Type B pancreatic cell (in vitro differentiated cells): ENCODE measurements at regions not wholly inside any gene's neighbourhood (a gene's known extent, or its start where the extent isn't known, plus 50 kb on each side); places are given as distances from the start of the nearest gene placed in this dataset.
A peak's percentile ranks its signal among the peaks of the same experiment; 100 is the strongest.

Experiments
- DNase-seq: peaks from one replicate; pipeline ENCODE4 v3.0.0; 2021; ENCODE audit warnings: mixed read lengths; ENCODE audit not compliant: unreplicated experiment; ENCODE audit errors: extremely low spot score
- H3K27ac Mint-ChIP-seq: 2 replicates; pipeline ENCODE4 v1.8.0; 2021; ENCODE audit warnings: mild to moderate bottlenecking, mixed read lengths
- H3K27me3 Mint-ChIP-seq: 2 replicates; pipeline ENCODE4 v1.8.0; 2021; ENCODE audit warnings: mixed read lengths
- H3K36me3 Mint-ChIP-seq: 2 replicates; pipeline ENCODE4 v1.8.0; 2021; ENCODE audit warnings: mixed read lengths
- H3K4me1 Mint-ChIP-seq: one replicate; pipeline ENCODE4 v1.8.0; 2021; ENCODE audit warnings: mixed read lengths; ENCODE audit not compliant: unreplicated experiment
- H3K4me3 Mint-ChIP-seq: 2 replicates; pipeline ENCODE4 v1.8.0; 2021; ENCODE audit warnings: mild to moderate bottlenecking, mixed read lengths
- H3K9me3 Mint-ChIP-seq: 2 replicates; pipeline ENCODE4 v1.8.0; 2021; ENCODE audit warnings: mixed read lengths
- TF ChIP-seq, protein P1 (sequence below): fragments of 200-600 bp; sonication (generic); conservative IDR thresholded peaks from 2 replicates; pipeline ENCODE4 v1.5.0; 2021; ENCODE audit warnings: antibody characterized with exemption, mild to moderate bottlenecking

GRCh38 chr5:171714261-171714660 is 71.4 kb upstream of the SMIM23 start:
- no peak overlapping the region for H3K4me3 Mint-ChIP-seq
- DNase-seq, result peak; percentile 52

DNA sequence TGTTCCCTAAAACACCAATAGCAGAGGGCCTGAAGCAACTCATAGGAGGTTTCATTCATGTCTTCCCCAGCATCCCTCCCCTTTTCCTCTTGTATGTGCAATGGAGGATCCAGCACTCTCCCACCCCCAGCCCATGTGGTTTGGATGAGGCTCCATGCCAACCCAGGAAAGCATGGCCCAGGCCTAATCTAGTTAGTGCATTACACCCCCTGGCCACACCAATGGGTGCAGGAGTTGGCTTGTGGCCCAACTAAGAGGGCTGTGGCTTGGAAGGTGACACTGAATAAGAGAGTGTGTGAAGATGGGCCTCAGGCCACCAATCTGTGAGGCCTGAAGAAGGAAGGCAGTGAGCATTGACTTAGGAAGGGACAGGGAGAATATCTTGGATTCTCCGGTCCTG is 70.8 kb upstream of the SMIM23 start:
- no peaks in the 10 kb centered on the region for H3K36me3 Mint-ChIP-seq

More at GRCh38 chr5:171714261-171714660, 71.4 kb upstream of the SMIM23 start:
- peaks cover 8% of the 10 kb centered on the region for H3K27me3 Mint-ChIP-seq
- H3K9me3 Mint-ChIP-seq, result no peaks in the 10 kb centered on the region
- TF ChIP-seq, protein P1, sequence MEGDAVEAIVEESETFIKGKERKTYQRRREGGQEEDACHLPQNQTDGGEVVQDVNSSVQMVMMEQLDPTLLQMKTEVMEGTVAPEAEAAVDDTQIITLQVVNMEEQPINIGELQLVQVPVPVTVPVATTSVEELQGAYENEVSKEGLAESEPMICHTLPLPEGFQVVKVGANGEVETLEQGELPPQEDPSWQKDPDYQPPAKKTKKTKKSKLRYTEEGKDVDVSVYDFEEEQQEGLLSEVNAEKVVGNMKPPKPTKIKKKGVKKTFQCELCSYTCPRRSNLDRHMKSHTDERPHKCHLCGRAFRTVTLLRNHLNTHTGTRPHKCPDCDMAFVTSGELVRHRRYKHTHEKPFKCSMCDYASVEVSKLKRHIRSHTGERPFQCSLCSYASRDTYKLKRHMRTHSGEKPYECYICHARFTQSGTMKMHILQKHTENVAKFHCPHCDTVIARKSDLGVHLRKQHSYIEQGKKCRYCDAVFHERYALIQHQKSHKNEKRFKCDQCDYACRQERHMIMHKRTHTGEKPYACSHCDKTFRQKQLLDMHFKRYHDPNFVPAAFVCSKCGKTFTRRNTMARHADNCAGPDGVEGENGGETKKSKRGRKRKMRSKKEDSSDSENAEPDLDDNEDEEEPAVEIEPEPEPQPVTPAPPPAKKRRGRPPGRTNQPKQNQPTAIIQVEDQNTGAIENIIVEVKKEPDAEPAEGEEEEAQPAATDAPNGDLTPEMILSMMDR, result no peak
- H3K27ac Mint-ChIP-seq, result no peak overlapping the region
- H3K4me1 Mint-ChIP-seq, result no peaks in the 10 kb centered on the region
- H3K36me3 Mint-ChIP-seq, result no peaks in the 10 kb centered on the region

DNA sequence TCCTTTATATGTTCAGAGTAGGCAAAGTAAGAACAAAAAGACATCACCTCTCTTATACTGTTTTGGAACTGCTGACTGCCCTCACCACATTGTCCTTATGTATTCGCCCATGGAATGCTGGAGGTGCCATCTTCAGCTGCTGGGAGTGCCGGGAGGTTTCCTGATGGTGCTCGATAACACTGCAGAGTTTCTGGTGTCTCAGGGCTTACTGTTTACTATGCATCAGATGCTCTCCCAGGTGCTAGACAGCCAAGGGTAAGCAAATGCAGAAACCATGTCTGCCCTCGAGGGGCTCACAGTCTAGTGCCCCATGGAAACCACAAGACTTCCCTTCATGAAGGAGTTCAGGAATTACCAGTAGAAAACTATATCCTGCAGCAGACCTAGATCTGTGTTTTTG is 70.1 kb upstream of the SMIM23 start:
- Mint-ChIP-seq H3K27ac (no peak overlapping the region), H3K4me1 (no peaks in the 10 kb centered on the region), H3K4me3 (no peak overlapping the region), H3K9me3 (no peaks in the 10 kb centered on the region), H3K36me3 (no peaks in the 10 kb centered on the region), H3K27me3 (peaks cover 16% of the 10 kb centered on the region)
- DNase-seq, result peak; percentile 15
- TF ChIP-seq, protein P1, result no peak

More for the DNA sequence above, 70.8 kb upstream of the SMIM23 start:
- H3K27me3 Mint-ChIP-seq, result peaks cover 10% of the 10 kb centered on the region
- H3K27ac Mint-ChIP-seq, result no peak overlapping the region
- TF ChIP-seq, protein P1, result no peak
- no peaks in the 10 kb centered on the region for H3K4me1 Mint-ChIP-seq
- peak; percentile 42 for DNase-seq
- no peak overlapping the region for H3K4me3 Mint-ChIP-seq
- H3K9me3 Mint-ChIP-seq, result no peaks in the 10 kb centered on the region

- H3K4me3 Mint-ChIP-seq, result no peak overlapping the region
- H3K4me1 Mint-ChIP-seq, result peaks cover 6% of the 10 kb centered on the region
- H3K27me3 Mint-ChIP-seq, result peaks cover 24% of the 10 kb centered on the region
- DNase-seq, result peak; percentile 24
- H3K9me3 Mint-ChIP-seq, result no peaks in the 10 kb centered on the region
- TF ChIP-seq, protein P1, result no peak
- H3K27ac Mint-ChIP-seq, result no peak overlapping the region
- no peaks in the 10 kb centered on the region for H3K36me3 Mint-ChIP-seq
Observed at GRCh38 chr5:171720086-171720485, 65.5 kb upstream of the SMIM23 start.

- H3K36me3 Mint-ChIP-seq, result no peaks in the 10 kb centered on the region
- peaks cover 10% of the 10 kb centered on the region for H3K4me1 Mint-ChIP-seq
- no peak overlapping the region for H3K27ac Mint-ChIP-seq
- TF ChIP-seq, protein P1, result no peak
- no peak overlapping the region for H3K4me3 Mint-ChIP-seq
- DNase-seq, result peak; percentile 20
- peaks cover 21% of the 10 kb centered on the region for H3K27me3 Mint-ChIP-seq
- peaks cover 4% of the 10 kb centered on the region for H3K9me3 Mint-ChIP-seq
Observed at GRCh38 chr5:171721464-171721863, 64.2 kb upstream of the SMIM23 start.
